ENCODE measurements at regions not wholly inside any gene's neighbourhood (a gene's known extent, or its start where the extent isn't known, plus 50 kb on each side); places are given as distances from the start of the nearest gene placed in this dataset.

GRCh38 chr12:4858386-4858785, 51.3 kb upstream of the KCNA1 start:
- DNase-seq (ENCODE audit: low read depth): no peak

- DNase-seq (ENCODE audit: low read depth): no peak
Observed at GRCh38 chr12:4859478-4860210, 50.1 kb upstream of the KCNA1 start.

Data from activated gamma-delta T cell treated with anti-CD3 and anti-CD28 coated beads, Interleukin-2, amount 50 U/mL, for 16 hours (primary cell).